IMR-90 (cell line): ENCODE measurements at regions not wholly inside any gene's neighbourhood (a gene's known extent, or its start where the extent isn't known, plus 50 kb on each side); places are given as distances from the start of the nearest gene placed in this dataset.

ENCODE experiments used
- ATAC-seq: fragments of 200-7000 bp; cut with Tn5 transposase; 2 replicates; pipeline ENCODE4 v1.9.1; 2020; ENCODE audit warnings: low read depth, mild to moderate bottlenecking, moderate library complexity
- BruUV-seq: library from RNA; stranded (reverse); fragments of 400-500 nt; replicated peaks from 2 replicates; lab custom pipeline; 2021; lab: Mats Ljungman, UMichigan
- CTCF ChIA-PET: fragments of 300-600 bp; formaldehyde crosslinking; extraction: SDS; loops from one replicate; lab custom pipeline; 2021; ENCODE audit warnings: antibody characterized with exemption; lab: Yijun Ruan, JAX
- POLR2A ChIA-PET: fragments of 300-600 bp; sonication (Branson Sonifier 250); formaldehyde crosslinking; loops from one replicate; lab custom pipeline; 2022; ENCODE audit warnings: antibody characterized with exemption; ENCODE audit not compliant: unreplicated experiment; lab: Charles Lee
- DNase-seq: peaks from one replicate; pipeline ENCODE4 v3.0.0; 2013
- H2AFZ ChIP-seq: replicated peaks from 2 replicates; pipeline ENCODE3; 2013; ENCODE audit warnings: low read length, mild to moderate bottlenecking; ENCODE audit not compliant: poor library complexity
- H2AK5ac ChIP-seq: 2 replicates; pipeline ENCODE4 v1.6.1; 2013; ENCODE audit warnings: low read depth, low read length, inconsistent platforms
- H2AK9ac ChIP-seq: replicated peaks from 2 replicates; pipeline ENCODE3; 2013; ENCODE audit warnings: mild to moderate bottlenecking, low read depth, low read length, moderate library complexity; ENCODE audit not compliant: poor library complexity
- H2BK120ac ChIP-seq: 2 replicates; pipeline ENCODE4 v1.6.1; 2013; ENCODE audit warnings: low read depth, low read length, inconsistent platforms
- H2BK15ac ChIP-seq: 3 replicates; pipeline ENCODE4 v1.6.1; 2013; ENCODE audit warnings: low read depth, low read length, inconsistent platforms
- H2BK20ac ChIP-seq: 2 replicates; pipeline ENCODE4 v1.6.1; 2013; ENCODE audit warnings: low read depth, mild to moderate bottlenecking, inconsistent platforms, low read length, moderate library complexity
- H2BK5ac ChIP-seq: 2 replicates; pipeline ENCODE4 v1.6.1; 2013; ENCODE audit warnings: mild to moderate bottlenecking, low read depth, low read length, inconsistent platforms; ENCODE audit not compliant: poor library complexity, severe bottlenecking
- H3K14ac ChIP-seq: replicated peaks from 2 replicates; pipeline ENCODE4 v1.6.1; 2013; ENCODE audit warnings: low read depth, low read length, inconsistent platforms
- H3K18ac ChIP-seq: 2 replicates; pipeline ENCODE4 v1.6.1; 2013; ENCODE audit warnings: low read depth, low read length, control low read depth
- H3K23ac ChIP-seq: 2 replicates; pipeline ENCODE4 v1.6.1; 2013; ENCODE audit warnings: low read depth, low read length, inconsistent platforms
- H3K27ac ChIP-seq: 2 replicates; pipeline ENCODE4 v1.5.1; 2013; ENCODE audit warnings: mild to moderate bottlenecking, control low read depth, low read length; ENCODE audit not compliant: insufficient read depth
- H3K27me3 ChIP-seq: 2 replicates; pipeline ENCODE4 v1.6.1; 2013; ENCODE audit warnings: low read length; ENCODE audit not compliant: control insufficient read depth, insufficient read depth
- H3K36me3 ChIP-seq: 2 replicates; pipeline ENCODE4 v1.6.1; 2013; ENCODE audit warnings: low read length, mixed read lengths; ENCODE audit not compliant: control insufficient read depth, insufficient read depth
- H3K4ac ChIP-seq: 2 replicates; pipeline ENCODE4 v1.6.1; 2013; ENCODE audit warnings: low read depth, low read length, inconsistent platforms
- H3K4me1 ChIP-seq: 2 replicates; pipeline ENCODE4 v1.6.1; 2013; ENCODE audit warnings: low read length, mixed read lengths; ENCODE audit not compliant: control insufficient read depth, insufficient read depth
- H3K4me2 ChIP-seq: 2 replicates; pipeline ENCODE4 v1.6.1; 2013; ENCODE audit warnings: low read depth, mild to moderate bottlenecking, control low read depth, low read length, moderate library complexity
- H3K4me3 ChIP-seq: 2 replicates; pipeline ENCODE4 v1.5.1; 2013; ENCODE audit warnings: low read depth, mild to moderate bottlenecking, control low read depth, low read length, moderate library complexity; ENCODE audit not compliant: insufficient read depth
- H3K56ac ChIP-seq: 2 replicates; pipeline ENCODE4 v1.6.1; 2013; ENCODE audit warnings: low read length, inconsistent platforms; ENCODE audit not compliant: insufficient read depth; ENCODE audit errors: extremely low read depth
- H3K79me1 ChIP-seq, 2 experiments: 2 replicates each; pipeline ENCODE4 v1.6.1; 2013; ENCODE audit warnings: low read length in 2 of 2, inconsistent platforms in 1 of 2, low read depth in 1 of 2
- H3K9ac ChIP-seq: 2 replicates; pipeline ENCODE4 v1.6.1; 2013; ENCODE audit warnings: low read depth, low read length, control low read depth
- H3K9me1 ChIP-seq: 2 replicates; pipeline ENCODE4 v1.6.1; 2013; ENCODE audit warnings: low read length, inconsistent platforms; ENCODE audit not compliant: insufficient read depth
- H3K9me3 ChIP-seq: 2 replicates; pipeline ENCODE4 v1.6.1; 2013; ENCODE audit warnings: low read length; ENCODE audit not compliant: control insufficient read depth, insufficient read depth
- H4K20me1 ChIP-seq: 2 replicates; pipeline ENCODE4 v1.6.1; 2013; ENCODE audit warnings: low read length, inconsistent platforms; ENCODE audit not compliant: insufficient read depth
- H4K5ac ChIP-seq: 2 replicates; pipeline ENCODE4 v1.6.1; 2013; ENCODE audit warnings: mild to moderate bottlenecking, low read depth, low read length, control low read depth
- H4K8ac ChIP-seq, 2 experiments: 2 replicates each; pipeline ENCODE4 v1.6.1; 2013; ENCODE audit warnings: low read depth in 2 of 2, low read length in 2 of 2, control low read depth in 1 of 2, inconsistent platforms in 1 of 2
- H4K91ac ChIP-seq: 2 replicates; pipeline ENCODE4 v1.6.1; 2013; ENCODE audit warnings: low read depth, low read length, inconsistent platforms; ENCODE audit not compliant: insufficient read depth
- BHLHE40 ChIP-seq: fragments of 150-350 bp; IDR thresholded peaks from 2 replicates; pipeline ENCODE4 v1.6.1; 2016; ENCODE audit warnings: mild to moderate bottlenecking, low read depth, low read length
- CEBPB ChIP-seq: IDR thresholded peaks from 2 replicates; pipeline ENCODE4 v1.6.1; 2012; ENCODE audit warnings: low read depth, low read length, improper control_type of control experiment
- CTCF ChIP-seq: conservative IDR thresholded peaks from 2 replicates; pipeline ENCODE4 v1.5.1; 2012; ENCODE audit warnings: mild to moderate bottlenecking, low read depth, low read length, improper control_type of control experiment
- FOS ChIP-seq: fragments of 150-350 bp; IDR thresholded peaks from 2 replicates; pipeline ENCODE4 v1.6.1; 2016; ENCODE audit warnings: low read depth, low read length
- MAFK ChIP-seq: IDR thresholded peaks from 2 replicates; pipeline ENCODE4 v1.6.1; 2012; ENCODE audit warnings: low read depth, low read length, improper control_type of control experiment
- MAZ ChIP-seq: IDR thresholded peaks from 2 replicates; pipeline ENCODE4 v1.6.1; 2012; ENCODE audit warnings: low read depth, mild to moderate bottlenecking, low read length, improper control_type of control experiment, moderate library complexity, borderline replicate concordance
- MXI1 ChIP-seq: IDR thresholded peaks from 2 replicates; pipeline ENCODE4 v1.6.1; 2012; ENCODE audit warnings: low read depth, mild to moderate bottlenecking, low read length, moderate library complexity, borderline replicate concordance
- NFE2L2 ChIP-seq: fragments of 150-350 bp; IDR thresholded peaks from 2 replicates; pipeline ENCODE4 v1.6.1; 2016; ENCODE audit warnings: low read depth, mild to moderate bottlenecking, low read length
- POLR2A ChIP-seq: IDR thresholded peaks from 2 replicates; pipeline ENCODE4 v1.6.1; 2012; ENCODE audit warnings: mild to moderate bottlenecking, low read depth, low read length
- RAD21 ChIP-seq: IDR thresholded peaks from 2 replicates; pipeline ENCODE4 v1.6.1; 2012; ENCODE audit warnings: low read length, improper control_type of control experiment
- RCOR1 ChIP-seq: IDR thresholded peaks from 2 replicates; pipeline ENCODE4 v1.6.1; 2012; ENCODE audit warnings: mild to moderate bottlenecking, low read length, improper control_type of control experiment; ENCODE audit not compliant: insufficient replicate concordance
- RFX5 ChIP-seq: IDR thresholded peaks from 2 replicates; pipeline ENCODE4 v1.8.0; 2012; ENCODE audit warnings: low read depth, mild to moderate bottlenecking, low read length, moderate library complexity
- SMC3 ChIP-seq: fragments of 150-350 bp; IDR thresholded peaks from 2 replicates; pipeline ENCODE4 v1.6.1; 2016; ENCODE audit warnings: low read depth, mild to moderate bottlenecking, antibody characterized with exemption, low read length, moderate library complexity
- WGBS, 2 experiments: methylation state at CpG; one replicate each; pipeline versions ENCODE4 v1.1.5 to v1.1.7; 2013; ENCODE audit warnings: missing lambda C conversion rate in 2 of 2; ENCODE audit not compliant: insufficient read length in 1 of 2; ENCODE audit errors: extremely low coverage in 2 of 2; 5-methylcytosine and 5-hydroxymethylcytosine counted together
- dilution Hi-C: fragments of 300-500 bp; cut with HindIII; formaldehyde crosslinking; loops from one replicate; pipeline ENCODE4 v1.14.3; 2018; ENCODE audit warnings: low sequenced_read_pairs; ENCODE audit not compliant: unreplicated experiment
- in situ Hi-C: fragments of 300-500 bp; cut with MboI; formaldehyde crosslinking; loops from 3 replicates; pipeline ENCODE4 v1.14.3; 2019; ENCODE audit warnings: low sequenced_read_pairs, inconsistent platforms, mixed read lengths
- intact Hi-C: fragments of 100-400 bp; cut with micrococcal nuclease; formaldehyde crosslinking; loops from 2 replicates; pipeline ENCODE4 v1.10.0; 2022
- TF ChIP-seq, protein P1 (sequence below): fragments of 150-350 bp; IDR thresholded peaks from 2 replicates; pipeline ENCODE4 v1.6.1; 2017; ENCODE audit warnings: mild to moderate bottlenecking, antibody characterized with exemption, low read length, low read depth

GRCh38 chr13:56865416-56865815 lies 275.3 kb upstream of the PRR20A start:
- Histone ChIP-seq H3K27me3 (no peaks in the 10 kb centered on the region), H4K20me1 (no peaks in the 10 kb centered on the region), H3K4me1 (no peaks in the 10 kb centered on the region), H3K27ac (no peak overlapping the region), H3K18ac (no peak overlapping the region), H3K9me3 (peaks cover 3% of the 10 kb centered on the region; the same call in 1 of the 2 replicates), H4K91ac (no peak overlapping the region), H2BK5ac (no peak overlapping the region), H3K4me2 (no peak overlapping the region), H4K5ac (no peak overlapping the region), H3K23ac (no peak overlapping the region), H3K79me1 (no peaks in the 10 kb centered on the region), H3K36me3 (no peaks in the 10 kb centered on the region), H3K9me1 (no peaks in the 10 kb centered on the region), H2BK120ac (no peak overlapping the region), H3K56ac (no peak overlapping the region), H2AK9ac (no peak overlapping the region), H3K9ac (no peak overlapping the region), H3K4me3 (no peak overlapping the region), H3K4ac (no peak overlapping the region), H2BK15ac (no peak overlapping the region), H2AK5ac (no peak overlapping the region), H3K14ac (no peak overlapping the region), H2BK20ac (no peak overlapping the region), H4K8ac (no peak overlapping the region), H2AFZ (no peak overlapping the region)
- intact Hi-C loops (no loop called here), dilution Hi-C loops (no loop called here), in situ Hi-C loops (no loop called here)
- DNase-seq (no peak), ATAC-seq (no peak)
- WGBS, 2 experiments: no CpG with 5 or more reads among the region's 1 CpG
- ChIA-PET CTCF (no interaction called here), POLR2A (no interaction called here)
- BruUV-seq: no TSS peak
- no peak for TF ChIP-seq POLR2A
- no peak for TF ChIP-seq CTCF
- TF ChIP-seq, protein P1, sequence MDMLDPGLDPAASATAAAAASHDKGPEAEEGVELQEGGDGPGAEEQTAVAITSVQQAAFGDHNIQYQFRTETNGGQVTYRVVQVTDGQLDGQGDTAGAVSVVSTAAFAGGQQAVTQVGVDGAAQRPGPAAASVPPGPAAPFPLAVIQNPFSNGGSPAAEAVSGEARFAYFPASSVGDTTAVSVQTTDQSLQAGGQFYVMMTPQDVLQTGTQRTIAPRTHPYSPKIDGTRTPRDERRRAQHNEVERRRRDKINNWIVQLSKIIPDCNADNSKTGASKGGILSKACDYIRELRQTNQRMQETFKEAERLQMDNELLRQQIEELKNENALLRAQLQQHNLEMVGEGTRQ: no peak
- no peak for TF ChIP-seq MAFK
- no peak for TF ChIP-seq MAZ
- TF ChIP-seq CEBPB: no peak
- no peak for TF ChIP-seq NFE2L2
- no peak for TF ChIP-seq MXI1
- no peak for TF ChIP-seq RAD21
- TF ChIP-seq RCOR1: no peak
- TF ChIP-seq RFX5: no peak
- no peak for TF ChIP-seq FOS
- no peak for TF ChIP-seq SMC3
- no peak for TF ChIP-seq BHLHE40
